ENCODE measurements at regions not wholly inside any gene's neighbourhood (a gene's known extent, or its start where the extent isn't known, plus 50 kb on each side); places are given as distances from the start of the nearest gene placed in this dataset.

- Histone ChIP-seq H3K4me2 (replicated peaks; ENCODE audit: low read depth, low read length, poor library complexity, severe bottlenecking) (no peak overlapping the region), H2AFZ (ENCODE audit: insufficient read depth, low read depth, low read length, poor library complexity, severe bottlenecking) (no peak overlapping the region), H4K20me1 (ENCODE audit: control insufficient read depth, insufficient read depth, low read length, poor library complexity, severe bottlenecking) (no peaks in the 10 kb centered on the region), H3K27me3 (replicated peaks in 1 of 4; ENCODE audit: control extremely low read depth in 1 of 4, control insufficient read depth in 3 of 4, insufficient read depth in 4 of 4, low read length in 3 of 4) (no peaks in the 10 kb centered on the region), H3K9ac (ENCODE audit: low read length) (no peak overlapping the region), H3K4me1 (ENCODE audit: control insufficient read depth in 2 of 2, insufficient read depth in 2 of 2, low read length in 2 of 2) (no peaks in the 10 kb centered on the region), H3K79me2 (ENCODE audit: control insufficient read depth, insufficient read depth, low read length) (no peaks in the 10 kb centered on the region), H3K4me3 (ENCODE audit: control extremely low read depth in 1 of 5, extremely low read depth in 1 of 5, insufficient read depth in 1 of 5, low read depth in 2 of 5, low read length in 4 of 5) (no peak overlapping the region), H3K36me3 (replicated peaks in 1 of 2; ENCODE audit: control extremely low read depth in 1 of 2, control insufficient read depth in 1 of 2, extremely low read depth in 1 of 2, insufficient read depth in 2 of 2, low read length in 1 of 2) (no peaks in the 10 kb centered on the region), H3K27ac (ENCODE audit: low read length in 2 of 2) (no peak overlapping the region), H3K9me3 (ENCODE audit: control extremely low read depth in 1 of 3, control insufficient read depth in 2 of 3, insufficient read depth in 1 of 3, low read length in 2 of 3) (no peaks in the 10 kb centered on the region)
- Mint-ChIP-seq H3K9me3 (ENCODE audit: insufficient read depth) (peaks cover 6% of the 10 kb centered on the region), H3K27ac (no peak overlapping the region), H3K27me3 (no peaks in the 10 kb centered on the region), H3K4me1 (no peaks in the 10 kb centered on the region), H3K4me3 (no peak overlapping the region)
- no peak for ATAC-seq (ENCODE audit: low read depth)
- ChIA-PET CTCF (no interaction called here), POLR2A (no interaction called here)
- DNase-seq: no peak
- TF ChIP-seq EZH2 (IDR thresholded peaks at IDR 0.05; ENCODE audit: borderline replicate concordance, insufficient read depth, low read depth, low read length, poor library complexity, severe bottlenecking): no peak
- no peak for TF ChIP-seq CTCF (IDR thresholded peaks at IDR 0.05)
- intact Hi-C loops (cut with micrococcal nuclease): no loop called here
- 60% methylated on average over 1 of the region's 3 CpGs for WGBS (ENCODE audit: insufficient coverage)
Observed at GRCh38 chr12:80988986-80989385, 51.3 kb upstream of the LIN7A start.

Measured in B cell (primary cell).